Tibial nerve (tissue), 4 donors: ENCODE measurements at regions not wholly inside any gene's neighbourhood (a gene's known extent, or its start where the extent isn't known, plus 50 kb on each side); places are given as distances from the start of the nearest gene placed in this dataset.

ENCODE experiments used
- EP300 ChIP-seq, 2 donors: sonication (generic); formaldehyde crosslinking; IDR thresholded peaks; one replicate each; pipeline ENCODE4 v1.6.1; 2017; ENCODE audit warnings: antibody characterized with exemption in 2 of 2, mild to moderate bottlenecking in 1 of 2
- POLR2A ChIP-seq, 2 donors: fragments of 450-650 bp; IDR thresholded peaks; one replicate each; pipeline ENCODE4 v1.6.1; 2017; ENCODE audit warnings: antibody characterized with exemption in 2 of 2, mild to moderate bottlenecking in 2 of 2, moderate library complexity in 2 of 2
- TF ChIP-seq, protein P1 (sequence below), 5 experiments: fragments of 200-600 bp in 3 of 5; fragments of 450-650 bp in 2 of 5; sonication (generic) in 3 of 5; IDR thresholded peaks; one replicate each; pipeline ENCODE4 v1.5.1; 2016 to 2019; ENCODE audit warnings: antibody characterized with exemption in 5 of 5, mild to moderate bottlenecking in 3 of 5, moderate library complexity in 2 of 5

- TF ChIP-seq POLR2A (IDR thresholded peaks at IDR 0.05) = no peak
- TF ChIP-seq, protein P1, sequence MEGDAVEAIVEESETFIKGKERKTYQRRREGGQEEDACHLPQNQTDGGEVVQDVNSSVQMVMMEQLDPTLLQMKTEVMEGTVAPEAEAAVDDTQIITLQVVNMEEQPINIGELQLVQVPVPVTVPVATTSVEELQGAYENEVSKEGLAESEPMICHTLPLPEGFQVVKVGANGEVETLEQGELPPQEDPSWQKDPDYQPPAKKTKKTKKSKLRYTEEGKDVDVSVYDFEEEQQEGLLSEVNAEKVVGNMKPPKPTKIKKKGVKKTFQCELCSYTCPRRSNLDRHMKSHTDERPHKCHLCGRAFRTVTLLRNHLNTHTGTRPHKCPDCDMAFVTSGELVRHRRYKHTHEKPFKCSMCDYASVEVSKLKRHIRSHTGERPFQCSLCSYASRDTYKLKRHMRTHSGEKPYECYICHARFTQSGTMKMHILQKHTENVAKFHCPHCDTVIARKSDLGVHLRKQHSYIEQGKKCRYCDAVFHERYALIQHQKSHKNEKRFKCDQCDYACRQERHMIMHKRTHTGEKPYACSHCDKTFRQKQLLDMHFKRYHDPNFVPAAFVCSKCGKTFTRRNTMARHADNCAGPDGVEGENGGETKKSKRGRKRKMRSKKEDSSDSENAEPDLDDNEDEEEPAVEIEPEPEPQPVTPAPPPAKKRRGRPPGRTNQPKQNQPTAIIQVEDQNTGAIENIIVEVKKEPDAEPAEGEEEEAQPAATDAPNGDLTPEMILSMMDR (IDR thresholded peaks at IDR 0.05) = no peak
- no peak for TF ChIP-seq EP300 (IDR thresholded peaks at IDR 0.05)
Measured at GRCh38 chr14:78028471-78028870, 141.7 kb upstream of the NRXN3 start.
